HFFc6 (cell line): ENCODE measurements at regions not wholly inside any gene's neighbourhood (a gene's known extent, or its start where the extent isn't known, plus 50 kb on each side); places are given as distances from the start of the nearest gene placed in this dataset.

Experiments
- DNase-seq: peaks from one replicate; pipeline ENCODE4 v3.0.0-alpha.2; 2018
- H3K27ac Mint-ChIP-seq: 2 replicates; pipeline ENCODE4 v1.8.0; 2020; ENCODE audit warnings: mild to moderate bottlenecking, mixed read lengths
- H3K27me3 Mint-ChIP-seq: 2 replicates; pipeline ENCODE4 v1.8.0; 2021; ENCODE audit warnings: mild to moderate bottlenecking, moderate library complexity, mixed read lengths; ENCODE audit not compliant: insufficient read depth
- H3K36me3 Mint-ChIP-seq: 2 replicates; pipeline ENCODE4 v1.8.0; 2021; ENCODE audit warnings: low read depth, mixed read lengths
- H3K4me1 Mint-ChIP-seq: 2 replicates; pipeline ENCODE4 v1.8.0; 2020; ENCODE audit warnings: low read depth, mixed read lengths
- H3K4me3 Mint-ChIP-seq: 2 replicates; pipeline ENCODE4 v1.8.0; 2020; ENCODE audit warnings: mild to moderate bottlenecking, moderate library complexity, mixed read lengths
- H3K9me3 Mint-ChIP-seq: 2 replicates; pipeline ENCODE4 v1.8.0; 2020; ENCODE audit warnings: mild to moderate bottlenecking, mixed read lengths
- CTCF ChIP-seq: fragments of 200-600 bp; sonication (generic); IDR thresholded peaks from 2 replicates; pipeline ENCODE4 v1.5.0; 2021; ENCODE audit warnings: antibody characterized with exemption, mild to moderate bottlenecking

- Mint-ChIP-seq H3K27me3 (no peaks in the 10 kb centered on the region; the same call in 1 of the 2 replicates), H3K27ac (no peak overlapping the region), H3K4me3 (no peak overlapping the region), H3K4me1 (no peaks in the 10 kb centered on the region), H3K9me3 (no peaks in the 10 kb centered on the region), H3K36me3 (no peaks in the 10 kb centered on the region)
- DNase-seq = no peak
- no peak for TF ChIP-seq CTCF
Observed at GRCh38 chr15:59830098-59830497, 141.0 kb upstream of the BNIP2 start.

- H3K9me3 Mint-ChIP-seq = no peaks in the 10 kb centered on the region
- TF ChIP-seq CTCF = no peak
- no peak overlapping the region for H3K27ac Mint-ChIP-seq
- H3K27me3 Mint-ChIP-seq = no peaks in the 10 kb centered on the region; the same call in 1 of the 2 replicates
- DNase-seq = no peak
- no peaks in the 10 kb centered on the region for H3K4me1 Mint-ChIP-seq
- no peaks in the 10 kb centered on the region for H3K36me3 Mint-ChIP-seq
- no peak overlapping the region for H3K4me3 Mint-ChIP-seq
Observed at GRCh38 chr15:59828861-59829260, 139.7 kb upstream of the BNIP2 start.

GRCh38 chr15:59828263-59828662 is 139.1 kb upstream of the BNIP2 start:
- DNase-seq = no peak
- no peaks in the 10 kb centered on the region for H3K4me1 Mint-ChIP-seq
- H3K4me3 Mint-ChIP-seq = no peak overlapping the region
- no peak for TF ChIP-seq CTCF
- H3K36me3 Mint-ChIP-seq = no peaks in the 10 kb centered on the region
- no peak overlapping the region for H3K27ac Mint-ChIP-seq
- no peaks in the 10 kb centered on the region; the same call in 1 of the 2 replicates for H3K27me3 Mint-ChIP-seq
- no peaks in the 10 kb centered on the region for H3K9me3 Mint-ChIP-seq

GRCh38 chr15:59825901-59826300 is 136.8 kb upstream of the BNIP2 start:
- no peaks in the 10 kb centered on the region for H3K36me3 Mint-ChIP-seq
- DNase-seq = no peak
- H3K27ac Mint-ChIP-seq = no peak overlapping the region
- no peaks in the 10 kb centered on the region for H3K4me1 Mint-ChIP-seq
- no peak overlapping the region for H3K4me3 Mint-ChIP-seq
- H3K27me3 Mint-ChIP-seq = no peaks in the 10 kb centered on the region; the same call in 1 of the 2 replicates
- TF ChIP-seq CTCF = no peak
- H3K9me3 Mint-ChIP-seq = no peaks in the 10 kb centered on the region; the same call in 1 of the 2 replicates

GRCh38 chr15:59821286-59821685 is 132.2 kb upstream of the BNIP2 start:
- no peak for DNase-seq
- H3K4me1 Mint-ChIP-seq = no peaks in the 10 kb centered on the region
- H3K9me3 Mint-ChIP-seq = no peaks in the 10 kb centered on the region; the same call in 1 of the 2 replicates
- no peak overlapping the region for H3K4me3 Mint-ChIP-seq
- TF ChIP-seq CTCF = no peak
- H3K27me3 Mint-ChIP-seq = no peaks in the 10 kb centered on the region
- H3K36me3 Mint-ChIP-seq = no peaks in the 10 kb centered on the region
- no peak overlapping the region for H3K27ac Mint-ChIP-seq

GRCh38 chr15:59819092-59819491 is 130.0 kb upstream of the BNIP2 start:
- DNase-seq = no peak
- Mint-ChIP-seq H3K27ac (no peak overlapping the region), H3K4me3 (no peak overlapping the region), H3K9me3 (no peaks in the 10 kb centered on the region; the same call in 1 of the 2 replicates), H3K4me1 (no peaks in the 10 kb centered on the region), H3K36me3 (no peaks in the 10 kb centered on the region), H3K27me3 (peaks cover 1% of the 10 kb centered on the region; the same call in 1 of the 2 replicates)
- TF ChIP-seq CTCF = no peak
